Right cardiac atrium (tissue), 5 donors: ENCODE measurements at regions not wholly inside any gene's neighbourhood (a gene's known extent, or its start where the extent isn't known, plus 50 kb on each side); places are given as distances from the start of the nearest gene placed in this dataset.

Experiments used
- ATAC-seq, 2 donors: fragments of 200-7000 bp; cut with Tn5 transposase; one replicate each; pipeline versions ENCODE4 v1.8.0 to v1.9.1; 2020; ENCODE audit warnings: moderate library complexity in 2 of 2, mild to moderate bottlenecking in 1 of 2
- DNase-seq, 3 donors: peaks; one replicate each; pipeline ENCODE4 v3.0.0-alpha.2; 2020
- H3K27ac ChIP-seq: one replicate; pipeline ENCODE4 v1.5.1; 2013; ENCODE audit warnings: mild to moderate bottlenecking, low read length, control low read depth, moderate library complexity
- H3K27me3 ChIP-seq: one replicate; pipeline ENCODE4 v1.6.1; 2013; ENCODE audit not compliant: control insufficient read depth, insufficient read depth
- H3K4me1 ChIP-seq: one replicate; pipeline ENCODE4 v1.6.1; 2013; ENCODE audit warnings: low read length; ENCODE audit not compliant: control insufficient read depth, insufficient read depth
- H3K4me3 ChIP-seq: one replicate; pipeline ENCODE4 v1.5.1; 2013; ENCODE audit warnings: low read length, control low read depth
- H3K9me3 ChIP-seq: one replicate; pipeline ENCODE4 v1.6.1; 2013; ENCODE audit warnings: low read length; ENCODE audit not compliant: control insufficient read depth
- WGBS: extraction: QIAGEN DNeasy Blood & Tissue Kit; methylation state at CpG from one replicate; pipeline ENCODE4 v1.1.7; 2013; 5-methylcytosine and 5-hydroxymethylcytosine counted together
- intact Hi-C, 4 donors: fragments of 100-400 bp; cut with DNase I; formaldehyde crosslinking; loops; one replicate each; pipeline versions ENCODE4 v1.11.0 to v1.14.0; 2022 to 2023
- donor health status: healthy with polysubstance abuse.
- donor health status: DM: no; HTN: yes; CAD: no.
- donor health status: DM: no; HTN: no; CAD: no.
- donor health status: DM: no; HTN: yes; CAD: no; lungs with severe emphysema.
- donor health status: DM: yes; HTN: yes; CAD: no.

- no peak for ATAC-seq
- WGBS = 83% methylated on average over 5 of the region's 5 CpGs
- intact Hi-C loops = no loop called here
Observed at GRCh38 chr10:5588603-5589002, 63.8 kb downstream of the CALML3 start.

More at GRCh38 chr10:5588603-5589002, 63.8 kb downstream of the CALML3 start:
- no peak overlapping the region for H3K27ac ChIP-seq
- DNase-seq = no peak
- no peaks in the 10 kb centered on the region for H3K27me3 ChIP-seq
- H3K4me3 ChIP-seq = no peak overlapping the region
- no peaks in the 10 kb centered on the region for H3K4me1 ChIP-seq
- no peaks in the 10 kb centered on the region for H3K9me3 ChIP-seq
